GM23338 (cell line): ENCODE measurements at regions not wholly inside any gene's neighbourhood (a gene's known extent, or its start where the extent isn't known, plus 50 kb on each side); places are given as distances from the start of the nearest gene placed in this dataset.

Source experiments
- ATAC-seq: fragments of 200-7000 bp; cut with Tn5 transposase; 3 replicates; pipeline ENCODE4 v1.9.1; 2020
- DNase-seq: peaks from one replicate; pipeline ENCODE4 v3.0.0-alpha.2; 2015; ENCODE audit warnings: low spot score
- H2AFZ ChIP-seq: fragments of 200-600 bp; sonication (generic); 2 replicates; pipeline ENCODE4 v1.8.0; 2016; ENCODE audit warnings: antibody characterized with exemption, mild to moderate bottlenecking, moderate library complexity
- H3F3A ChIP-seq: fragments of 200-600 bp; sonication (generic); replicated peaks from 2 replicates; pipeline ENCODE4 v1.8.0; 2017; ENCODE audit warnings: antibody characterized with exemption, mixed run types, low read depth
- H3K27ac ChIP-seq: fragments of 200-600 bp; sonication (generic); 2 replicates; pipeline ENCODE4 v1.6.1; 2016; ENCODE audit warnings: low read depth
- H3K27me3 ChIP-seq: fragments of 200-600 bp; sonication (generic); 2 replicates; pipeline ENCODE4 v1.8.0; 2016; ENCODE audit warnings: mild to moderate bottlenecking, mixed run types, moderate library complexity; ENCODE audit not compliant: insufficient read depth
- H3K36me3 ChIP-seq: fragments of 200-600 bp; sonication (generic); 2 replicates; pipeline ENCODE4 v1.8.0; 2016; ENCODE audit warnings: mild to moderate bottlenecking; ENCODE audit not compliant: insufficient read depth
- H3K4me1 ChIP-seq: fragments of 200-600 bp; sonication (generic); 2 replicates; pipeline ENCODE4 v1.8.0; 2016; ENCODE audit warnings: mild to moderate bottlenecking, moderate library complexity; ENCODE audit not compliant: insufficient read depth
- H3K4me2 ChIP-seq: fragments of 200-600 bp; sonication (generic); 2 replicates; pipeline ENCODE4 v1.7.1; 2017; ENCODE audit warnings: mixed run types
- H3K4me3 ChIP-seq: fragments of 200-600 bp; sonication (generic); 2 replicates; pipeline ENCODE4 v1.6.1; 2016; ENCODE audit warnings: mixed run types
- H3K79me2 ChIP-seq: fragments of 200-600 bp; sonication (generic); replicated peaks from 2 replicates; pipeline ENCODE4 v1.8.0; 2017; ENCODE audit warnings: mild to moderate bottlenecking; ENCODE audit not compliant: insufficient read depth
- H3K9me2 ChIP-seq: fragments of 200-600 bp; sonication (generic); 2 replicates; pipeline ENCODE4 v1.8.0; 2017; ENCODE audit not compliant: insufficient read depth
- H4K20me1 ChIP-seq: fragments of 200-600 bp; sonication (generic); replicated peaks from 2 replicates; pipeline ENCODE4 v1.8.0; 2017; ENCODE audit warnings: mild to moderate bottlenecking; ENCODE audit not compliant: insufficient read depth
- H3K27ac Mint-ChIP-seq: 2 replicates; pipeline ENCODE4 v1.8.0; 2020; ENCODE audit warnings: inconsistent platforms, mild to moderate bottlenecking, moderate library complexity, mixed read lengths
- H3K27me3 Mint-ChIP-seq: 3 replicates; pipeline ENCODE4 v1.8.0; 2022; ENCODE audit warnings: low read depth, mild to moderate bottlenecking, moderate library complexity, mixed read lengths, inconsistent platforms; ENCODE audit not compliant: insufficient read depth, poor library complexity
- H3K36me3 Mint-ChIP-seq: 3 replicates; pipeline ENCODE4 v1.8.0; 2021; ENCODE audit warnings: low read depth, mild to moderate bottlenecking, inconsistent platforms, moderate library complexity, mixed read lengths
- H3K4me1 Mint-ChIP-seq: 3 replicates; pipeline ENCODE4 v1.8.0; 2020; ENCODE audit warnings: mild to moderate bottlenecking, inconsistent platforms, mixed read lengths
- H3K4me3 Mint-ChIP-seq: 3 replicates; pipeline ENCODE4 v1.8.0; 2021; ENCODE audit warnings: moderate library complexity, mild to moderate bottlenecking, inconsistent platforms, mixed read lengths
- H3K9me3 Mint-ChIP-seq: 3 replicates; pipeline ENCODE4 v1.8.0; 2020; ENCODE audit warnings: moderate library complexity, mild to moderate bottlenecking, inconsistent platforms, mixed read lengths
- EZH2 ChIP-seq: fragments of 200-600 bp; sonication (generic); IDR thresholded peaks from one replicate; pipeline ENCODE4 v1.8.0; 2017; ENCODE audit warnings: antibody characterized with exemption, mild to moderate bottlenecking, low read depth; ENCODE audit not compliant: unreplicated experiment
- EZH2phosphoT487 ChIP-seq: fragments of 200-600 bp; sonication (generic); IDR thresholded peaks from one replicate; pipeline ENCODE4 v1.8.1; 2018; ENCODE audit warnings: antibody characterized with exemption; ENCODE audit not compliant: unreplicated experiment
- NANOG ChIP-seq: IDR thresholded peaks from 2 replicates; pipeline ENCODE4 v1.6.1; 2016; ENCODE audit warnings: antibody characterized with exemption, borderline replicate concordance
- POLR2AphosphoS5 ChIP-seq: IDR thresholded peaks from 2 replicates; pipeline ENCODE4 v1.6.1; 2016; ENCODE audit warnings: antibody characterized with exemption, low read depth
- REST ChIP-seq: IDR thresholded peaks from one replicate; pipeline ENCODE4 v1.6.1; 2018; ENCODE audit warnings: antibody characterized with exemption; ENCODE audit not compliant: unreplicated experiment
- ZNF114 ChIP-seq: fragments of 250-450 bp; sonication (Bioruptor Pico); IDR thresholded peaks from 2 replicates; pipeline ENCODE4 v1.5.0; 2020; ENCODE audit warnings: mild to moderate bottlenecking, moderate library complexity
- ZNF331 ChIP-seq: fragments of 250-450 bp; sonication (Bioruptor Pico); IDR thresholded peaks from 2 replicates; pipeline ENCODE4 v1.5.0; 2020; ENCODE audit warnings: low read depth, mild to moderate bottlenecking, moderate library complexity
- TF ChIP-seq, protein P1 (sequence below): fragments of 250-450 bp; sonication (Bioruptor Pico); IDR thresholded peaks from 2 replicates; pipeline ENCODE4 v1.5.0; 2020; ENCODE audit warnings: mild to moderate bottlenecking, moderate library complexity

GRCh38 chrX:137747244-137748043 lies 181.5 kb downstream of the ZIC3 start:
- H3K27me3 ChIP-seq, result no peaks in the 10 kb centered on the region
- peaks cover 56% of the 10 kb centered on the region for H3K4me1 ChIP-seq
- H3K79me2 ChIP-seq, result no peaks in the 10 kb centered on the region
- H3F3A ChIP-seq, result no peaks in the 10 kb centered on the region
- DNase-seq (peak; percentile 71), ATAC-seq (peak; percentile 81)
- no peaks in the 10 kb centered on the region for H3K36me3 ChIP-seq
- H3K9me3 Mint-ChIP-seq, result no peaks in the 10 kb centered on the region
- H3K4me3 ChIP-seq, result peak overlapping the region; percentile 41
- H3K4me2 ChIP-seq, result peak overlapping the region; percentile 69
- H2AFZ ChIP-seq, result no peak overlapping the region
- peak overlapping the region; percentile 55 for H3K27ac Mint-ChIP-seq
- peaks cover 61% of the 10 kb centered on the region for H3K4me1 Mint-ChIP-seq
- H4K20me1 ChIP-seq, result no peaks in the 10 kb centered on the region
- H3K27me3 Mint-ChIP-seq, result peaks cover 1% of the 10 kb centered on the region
- peak overlapping the region; percentile 88; the same call in 1 of the 2 replicates for H3K27ac ChIP-seq
- TF ChIP-seq EZH2, result no peak
- no peak for TF ChIP-seq EZH2phosphoT487
- no peak for TF ChIP-seq POLR2AphosphoS5
- TF ChIP-seq REST, result no peak
- TF ChIP-seq ZNF114 (CRISPR knock-in tag), result no peak
- TF ChIP-seq, protein P1, sequence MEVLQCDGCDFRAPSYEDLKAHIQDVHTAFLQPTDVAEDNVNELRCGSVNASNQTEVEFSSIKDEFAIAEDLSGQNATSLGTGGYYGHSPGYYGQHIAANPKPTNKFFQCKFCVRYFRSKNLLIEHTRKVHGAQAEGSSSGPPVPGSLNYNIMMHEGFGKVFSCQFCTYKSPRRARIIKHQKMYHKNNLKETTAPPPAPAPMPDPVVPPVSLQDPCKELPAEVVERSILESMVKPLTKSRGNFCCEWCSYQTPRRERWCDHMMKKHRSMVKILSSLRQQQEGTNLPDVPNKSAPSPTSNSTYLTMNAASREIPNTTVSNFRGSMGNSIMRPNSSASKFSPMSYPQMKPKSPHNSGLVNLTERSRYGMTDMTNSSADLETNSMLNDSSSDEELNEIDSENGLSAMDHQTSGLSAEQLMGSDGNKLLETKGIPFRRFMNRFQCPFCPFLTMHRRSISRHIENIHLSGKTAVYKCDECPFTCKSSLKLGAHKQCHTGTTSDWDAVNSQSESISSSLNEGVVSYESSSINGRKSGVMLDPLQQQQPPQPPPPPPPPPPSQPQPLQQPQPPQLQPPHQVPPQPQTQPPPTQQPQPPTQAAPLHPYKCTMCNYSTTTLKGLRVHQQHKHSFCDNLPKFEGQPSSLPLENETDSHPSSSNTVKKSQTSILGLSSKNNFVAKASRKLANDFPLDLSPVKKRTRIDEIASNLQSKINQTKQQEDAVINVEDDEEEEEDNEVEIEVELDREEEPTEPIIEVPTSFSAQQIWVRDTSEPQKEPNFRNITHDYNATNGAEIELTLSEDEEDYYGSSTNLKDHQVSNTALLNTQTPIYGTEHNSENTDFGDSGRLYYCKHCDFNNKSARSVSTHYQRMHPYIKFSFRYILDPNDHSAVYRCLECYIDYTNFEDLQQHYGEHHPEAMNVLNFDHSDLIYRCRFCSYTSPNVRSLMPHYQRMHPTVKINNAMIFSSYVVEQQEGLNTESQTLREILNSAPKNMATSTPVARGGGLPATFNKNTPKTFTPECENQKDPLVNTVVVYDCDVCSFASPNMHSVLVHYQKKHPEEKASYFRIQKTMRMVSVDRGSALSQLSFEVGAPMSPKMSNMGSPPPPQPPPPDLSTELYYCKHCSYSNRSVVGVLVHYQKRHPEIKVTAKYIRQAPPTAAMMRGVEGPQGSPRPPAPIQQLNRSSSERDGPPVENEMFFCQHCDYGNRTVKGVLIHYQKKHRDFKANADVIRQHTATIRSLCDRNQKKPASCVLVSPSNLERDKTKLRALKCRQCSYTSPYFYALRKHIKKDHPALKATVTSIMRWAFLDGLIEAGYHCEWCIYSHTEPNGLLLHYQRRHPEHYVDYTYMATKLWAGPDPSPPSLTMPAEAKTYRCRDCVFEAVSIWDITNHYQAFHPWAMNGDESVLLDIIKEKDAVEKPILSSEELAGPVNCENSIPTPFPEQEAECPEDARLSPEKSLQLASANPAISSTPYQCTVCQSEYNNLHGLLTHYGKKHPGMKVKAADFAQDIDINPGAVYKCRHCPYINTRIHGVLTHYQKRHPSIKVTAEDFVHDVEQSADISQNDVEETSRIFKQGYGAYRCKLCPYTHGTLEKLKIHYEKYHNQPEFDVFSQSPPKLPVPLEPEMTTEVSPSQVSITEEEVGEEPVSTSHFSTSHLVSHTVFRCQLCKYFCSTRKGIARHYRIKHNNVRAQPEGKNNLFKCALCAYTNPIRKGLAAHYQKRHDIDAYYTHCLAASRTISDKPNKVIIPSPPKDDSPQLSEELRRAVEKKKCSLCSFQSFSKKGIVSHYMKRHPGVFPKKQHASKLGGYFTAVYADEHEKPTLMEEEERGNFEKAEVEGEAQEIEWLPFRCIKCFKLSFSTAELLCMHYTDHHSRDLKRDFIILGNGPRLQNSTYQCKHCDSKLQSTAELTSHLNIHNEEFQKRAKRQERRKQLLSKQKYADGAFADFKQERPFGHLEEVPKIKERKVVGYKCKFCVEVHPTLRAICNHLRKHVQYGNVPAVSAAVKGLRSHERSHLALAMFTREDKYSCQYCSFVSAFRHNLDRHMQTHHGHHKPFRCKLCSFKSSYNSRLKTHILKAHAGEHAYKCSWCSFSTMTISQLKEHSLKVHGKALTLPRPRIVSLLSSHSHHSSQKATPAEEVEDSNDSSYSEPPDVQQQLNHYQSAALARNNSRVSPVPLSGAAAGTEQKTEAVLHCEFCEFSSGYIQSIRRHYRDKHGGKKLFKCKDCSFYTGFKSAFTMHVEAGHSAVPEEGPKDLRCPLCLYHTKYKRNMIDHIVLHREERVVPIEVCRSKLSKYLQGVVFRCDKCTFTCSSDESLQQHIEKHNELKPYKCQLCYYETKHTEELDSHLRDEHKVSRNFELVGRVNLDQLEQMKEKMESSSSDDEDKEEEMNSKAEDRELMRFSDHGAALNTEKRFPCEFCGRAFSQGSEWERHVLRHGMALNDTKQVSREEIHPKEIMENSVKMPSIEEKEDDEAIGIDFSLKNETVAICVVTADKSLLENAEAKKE (CRISPR knock-in tag), result peak; percentile 55
- TF ChIP-seq NANOG, result peak; percentile 89
- TF ChIP-seq ZNF331 (CRISPR knock-in tag), result no peak
- peak overlapping the region; percentile 62 for H3K4me3 Mint-ChIP-seq
- H3K9me2 ChIP-seq, result no peaks in the 10 kb centered on the region; the same call in 1 of the 2 replicates
- no peaks in the 10 kb centered on the region for H3K36me3 Mint-ChIP-seq
